Mucosa of stomach (tissue), 1 donor: ENCODE measurements at regions not wholly inside any gene's neighbourhood (a gene's known extent, or its start where the extent isn't known, plus 50 kb on each side); places are given as distances from the start of the nearest gene placed in this dataset.
"Not testable (repeated sequence)": the region's sequence is repeated elsewhere in the genome, so short reads cannot be mapped to it uniquely, and the experiment has no call there.

Experiments
- H3K27me3 ChIP-seq: one replicate; pipeline ENCODE4 v1.7.0; 2013; ENCODE audit warnings: mild to moderate bottlenecking, low read length; ENCODE audit not compliant: control insufficient read depth, insufficient read depth
- H3K36me3 ChIP-seq: one replicate; pipeline ENCODE4 v1.7.0; 2013; ENCODE audit warnings: low read length; ENCODE audit not compliant: control insufficient read depth, insufficient read depth
- H3K4me1 ChIP-seq: one replicate; pipeline ENCODE4 v1.7.0; 2013; ENCODE audit warnings: mild to moderate bottlenecking, low read length; ENCODE audit not compliant: control insufficient read depth, insufficient read depth
- H3K4me3 ChIP-seq: one replicate; pipeline ENCODE4 v1.7.0; 2013; ENCODE audit warnings: low read length
- H3K9ac ChIP-seq: one replicate; pipeline ENCODE4 v1.7.0; 2013; ENCODE audit warnings: mild to moderate bottlenecking, low read length, moderate library complexity
- H3K9me3 ChIP-seq: one replicate; pipeline ENCODE4 v1.7.0; 2013; ENCODE audit warnings: mild to moderate bottlenecking, low read length, moderate library complexity; ENCODE audit not compliant: control insufficient read depth
- donor health status: Pancreatic carcinoma.

- H3K9ac ChIP-seq, result no peak overlapping the region
- H3K9me3 ChIP-seq, result no peaks in the 10 kb centered on the region
- no peaks in the 10 kb centered on the region for H3K4me1 ChIP-seq
- H3K27me3 ChIP-seq, result no peaks in the 10 kb centered on the region
- H3K4me3 ChIP-seq, result no peak overlapping the region
- H3K36me3 ChIP-seq, result no peaks in the 10 kb centered on the region
Observed at GRCh38 chr22:40094485-40094884, 83.2 kb upstream of the TNRC6B start.

GRCh38 chr22:40099887-40100286 is 77.8 kb upstream of the TNRC6B start:
- H3K27me3 ChIP-seq, H3K9me3 ChIP-seq, H3K4me1 ChIP-seq, H3K9ac ChIP-seq, H3K36me3 ChIP-seq, H3K4me3 ChIP-seq: not testable (repeated sequence)

GRCh38 chr22:40105755-40106154 is 72.0 kb upstream of the TNRC6B start:
- no peak overlapping the region for H3K9ac ChIP-seq
- no peaks in the 10 kb centered on the region for H3K9me3 ChIP-seq
- H3K36me3 ChIP-seq, result no peaks in the 10 kb centered on the region
- H3K4me3 ChIP-seq, result no peak overlapping the region
- peaks cover 10% of the 10 kb centered on the region for H3K4me1 ChIP-seq
- no peaks in the 10 kb centered on the region for H3K27me3 ChIP-seq

GRCh38 chr22:40107244-40107643 is 70.5 kb upstream of the TNRC6B start:
- H3K9ac ChIP-seq, result peak overlapping the region; percentile 27

GRCh38 chr22:40107851-40108378 is 69.8 kb upstream of the TNRC6B start:
- Histone ChIP-seq H3K9ac (no peak overlapping the region), H3K9me3 (no peaks in the 10 kb centered on the region), H3K36me3 (no peaks in the 10 kb centered on the region), H3K27me3 (no peaks in the 10 kb centered on the region), H3K4me3 (no peak overlapping the region), H3K4me1 (peaks cover 7% of the 10 kb centered on the region)

More at GRCh38 chr22:40107244-40107643, 70.5 kb upstream of the TNRC6B start:
- H3K4me3 ChIP-seq, result no peak overlapping the region
- no peaks in the 10 kb centered on the region for H3K27me3 ChIP-seq
- H3K4me1 ChIP-seq, result peaks cover 7% of the 10 kb centered on the region
- H3K9me3 ChIP-seq, result no peaks in the 10 kb centered on the region
- H3K36me3 ChIP-seq, result no peaks in the 10 kb centered on the region

GRCh38 chr22:40108396-40108795 is 69.3 kb upstream of the TNRC6B start:
- H3K4me1 ChIP-seq, result peaks cover 7% of the 10 kb centered on the region
- H3K36me3 ChIP-seq, result no peaks in the 10 kb centered on the region
- H3K4me3 ChIP-seq, result no peak overlapping the region
- no peaks in the 10 kb centered on the region for H3K9me3 ChIP-seq
- no peaks in the 10 kb centered on the region for H3K27me3 ChIP-seq
- no peak overlapping the region for H3K9ac ChIP-seq

- H3K4me3 ChIP-seq, H3K36me3 ChIP-seq, H3K9ac ChIP-seq, H3K4me1 ChIP-seq, H3K27me3 ChIP-seq, H3K9me3 ChIP-seq: not testable (repeated sequence)
Observed at GRCh38 chr22:40108926-40109325, 68.8 kb upstream of the TNRC6B start.

- H3K27me3 ChIP-seq, result no peaks in the 10 kb centered on the region
- H3K9ac ChIP-seq, result no peak overlapping the region
- H3K4me3 ChIP-seq, result no peak overlapping the region
- no peaks in the 10 kb centered on the region for H3K9me3 ChIP-seq
- H3K4me1 ChIP-seq, result peaks cover 7% of the 10 kb centered on the region
- H3K36me3 ChIP-seq, result no peaks in the 10 kb centered on the region
Observed at GRCh38 chr22:40111451-40111850, 66.3 kb upstream of the TNRC6B start.

GRCh38 chr22:40112595-40112994 is 65.1 kb upstream of the TNRC6B start:
- Histone ChIP-seq H3K4me3 (no peak overlapping the region), H3K9me3 (no peaks in the 10 kb centered on the region), H3K27me3 (no peaks in the 10 kb centered on the region), H3K9ac (no peak overlapping the region), H3K36me3 (no peaks in the 10 kb centered on the region), H3K4me1 (peaks cover 7% of the 10 kb centered on the region)

GRCh38 chr22:40113696-40114095 is 64.0 kb upstream of the TNRC6B start:
- Histone ChIP-seq H3K36me3 (no peaks in the 10 kb centered on the region), H3K9ac (no peak overlapping the region), H3K4me1 (no peaks in the 10 kb centered on the region), H3K4me3 (no peak overlapping the region), H3K27me3 (no peaks in the 10 kb centered on the region), H3K9me3 (no peaks in the 10 kb centered on the region)

- Histone ChIP-seq H3K27me3 (no peaks in the 10 kb centered on the region), H3K36me3 (no peaks in the 10 kb centered on the region), H3K9ac (no peak overlapping the region), H3K9me3 (no peaks in the 10 kb centered on the region), H3K4me3 (no peak overlapping the region), H3K4me1 (no peaks in the 10 kb centered on the region)
Observed at GRCh38 chr22:40114411-40114810, 63.3 kb upstream of the TNRC6B start.

GRCh38 chr22:40116496-40117200 is 61.1 kb upstream of the TNRC6B start:
- no peak overlapping the region for H3K4me3 ChIP-seq
- H3K9me3 ChIP-seq, result no peaks in the 10 kb centered on the region
- no peaks in the 10 kb centered on the region for H3K36me3 ChIP-seq
- H3K27me3 ChIP-seq, result no peaks in the 10 kb centered on the region
- H3K9ac ChIP-seq, result no peak overlapping the region
- H3K4me1 ChIP-seq, result no peaks in the 10 kb centered on the region

GRCh38 chr22:40118979-40119378 is 58.7 kb upstream of the TNRC6B start:
- Histone ChIP-seq H3K4me1 (no peaks in the 10 kb centered on the region), H3K27me3 (no peaks in the 10 kb centered on the region), H3K9me3 (no peaks in the 10 kb centered on the region), H3K4me3 (no peak overlapping the region), H3K9ac (no peak overlapping the region), H3K36me3 (no peaks in the 10 kb centered on the region)
